ENCODE measurements at regions not wholly inside any gene's neighbourhood (a gene's known extent, or its start where the extent isn't known, plus 50 kb on each side); places are given as distances from the start of the nearest gene placed in this dataset.
"Not testable (repeated sequence)": the region's sequence is repeated elsewhere in the genome, so short reads cannot be mapped to it uniquely, and the experiment has no call there.

DNA sequence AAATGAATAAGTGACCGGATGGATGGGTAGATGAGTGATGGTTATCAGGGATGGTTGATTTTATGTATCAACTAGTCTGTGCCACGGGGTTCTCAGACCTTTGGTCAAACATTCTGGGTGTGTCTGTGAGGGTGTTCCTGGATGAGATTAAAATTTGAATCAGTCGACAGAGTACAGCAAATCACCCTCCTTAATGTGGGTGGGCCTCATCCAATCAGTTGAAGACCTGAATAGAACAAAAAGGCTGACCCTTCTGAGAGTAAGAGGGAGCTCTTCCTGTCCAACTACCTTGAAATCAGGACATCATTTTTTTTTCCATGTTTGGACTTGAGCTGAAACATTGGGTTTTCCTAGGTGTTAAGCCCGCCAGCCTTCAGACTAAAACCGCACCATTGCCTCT is 136.4 kb upstream of the ATXN1 start:
- Histone ChIP-seq H3K79me2 (ENCODE audit: insufficient read depth, low read length) (no peaks in the 10 kb centered on the region), H3F3A (ENCODE audit: low read depth) (no peaks in the 10 kb centered on the region), H3K9ac (ENCODE audit: low read depth, low read length, poor library complexity, severe bottlenecking) (no peak overlapping the region), H3K9me2 (replicated peaks; ENCODE audit: low read depth, low read length) (no peaks in the 10 kb centered on the region), H4K20me1 (ENCODE audit: insufficient read depth, low read length, poor library complexity, severe bottlenecking) (no peaks in the 10 kb centered on the region), H2AFZ (ENCODE audit: low read length) (no peak overlapping the region), H3K9me3 (ENCODE audit: insufficient read depth, low read depth, low read length) (no peaks in the 10 kb centered on the region; the same call in 1 of the 2 replicates), H3K36me3 (ENCODE audit: insufficient read depth, low read length) (no peaks in the 10 kb centered on the region), H3K4me1 (ENCODE audit: insufficient read depth, low read length, poor library complexity, severe bottlenecking) (no peaks in the 10 kb centered on the region), H3K27me3 (ENCODE audit: insufficient read depth, low read length, poor library complexity, severe bottlenecking) (no peaks in the 10 kb centered on the region), H3K4me2 (ENCODE audit: low read depth, low read length, poor library complexity, severe bottlenecking) (no peak overlapping the region), H3K4me3 (ENCODE audit: low read length, poor library complexity, severe bottlenecking) (no peak overlapping the region)
- TF ChIP-seq, protein P1, sequence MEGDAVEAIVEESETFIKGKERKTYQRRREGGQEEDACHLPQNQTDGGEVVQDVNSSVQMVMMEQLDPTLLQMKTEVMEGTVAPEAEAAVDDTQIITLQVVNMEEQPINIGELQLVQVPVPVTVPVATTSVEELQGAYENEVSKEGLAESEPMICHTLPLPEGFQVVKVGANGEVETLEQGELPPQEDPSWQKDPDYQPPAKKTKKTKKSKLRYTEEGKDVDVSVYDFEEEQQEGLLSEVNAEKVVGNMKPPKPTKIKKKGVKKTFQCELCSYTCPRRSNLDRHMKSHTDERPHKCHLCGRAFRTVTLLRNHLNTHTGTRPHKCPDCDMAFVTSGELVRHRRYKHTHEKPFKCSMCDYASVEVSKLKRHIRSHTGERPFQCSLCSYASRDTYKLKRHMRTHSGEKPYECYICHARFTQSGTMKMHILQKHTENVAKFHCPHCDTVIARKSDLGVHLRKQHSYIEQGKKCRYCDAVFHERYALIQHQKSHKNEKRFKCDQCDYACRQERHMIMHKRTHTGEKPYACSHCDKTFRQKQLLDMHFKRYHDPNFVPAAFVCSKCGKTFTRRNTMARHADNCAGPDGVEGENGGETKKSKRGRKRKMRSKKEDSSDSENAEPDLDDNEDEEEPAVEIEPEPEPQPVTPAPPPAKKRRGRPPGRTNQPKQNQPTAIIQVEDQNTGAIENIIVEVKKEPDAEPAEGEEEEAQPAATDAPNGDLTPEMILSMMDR (conservative IDR thresholded peaks at IDR 0.05; ENCODE audit: low read length), result no peak
- no peak for TF ChIP-seq EZH2phosphoT487 (IDR thresholded peaks at IDR 0.05; ENCODE audit: borderline replicate concordance)

DNA sequence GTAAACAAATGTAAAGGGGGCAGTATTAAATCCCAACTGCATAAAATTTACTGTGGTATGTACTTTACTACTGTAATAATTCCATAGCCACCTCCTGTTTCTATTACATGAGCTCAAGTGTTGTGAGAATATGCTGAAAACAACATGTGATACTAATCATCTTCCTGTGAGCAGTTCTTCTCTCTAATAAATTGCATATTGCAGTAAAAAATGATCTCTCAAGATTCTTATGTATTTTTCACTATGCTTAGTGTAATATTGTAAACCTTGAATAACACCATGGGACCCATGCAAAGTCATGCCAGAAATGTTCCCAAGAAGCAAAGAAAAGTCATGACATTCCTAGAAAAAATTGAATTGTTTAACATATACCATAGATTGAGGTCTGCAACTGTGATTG is 133.0 kb upstream of the ATXN1 start:
- Histone ChIP-seq H3K4me3 (ENCODE audit: low read length, poor library complexity, severe bottlenecking) (no peak overlapping the region), H3F3A (ENCODE audit: low read depth) (no peaks in the 10 kb centered on the region), H3K36me3 (ENCODE audit: insufficient read depth, low read length) (no peaks in the 10 kb centered on the region), H3K9me2 (replicated peaks; ENCODE audit: low read depth, low read length) (no peaks in the 10 kb centered on the region), H3K27me3 (ENCODE audit: insufficient read depth, low read length, poor library complexity, severe bottlenecking) (no peaks in the 10 kb centered on the region), H2AFZ (ENCODE audit: low read length) (no peak overlapping the region), H3K4me2 (ENCODE audit: low read depth, low read length, poor library complexity, severe bottlenecking) (no peak overlapping the region), H3K79me2 (ENCODE audit: insufficient read depth, low read length) (no peaks in the 10 kb centered on the region), H3K9ac (ENCODE audit: low read depth, low read length, poor library complexity, severe bottlenecking) (no peak overlapping the region), H3K4me1 (ENCODE audit: insufficient read depth, low read length, poor library complexity, severe bottlenecking) (no peaks in the 10 kb centered on the region), H4K20me1 (ENCODE audit: insufficient read depth, low read length, poor library complexity, severe bottlenecking) (no peaks in the 10 kb centered on the region), H3K9me3 (ENCODE audit: insufficient read depth, low read depth, low read length) (no peaks in the 10 kb centered on the region; the same call in 1 of the 2 replicates)
- TF ChIP-seq EZH2phosphoT487 (IDR thresholded peaks at IDR 0.05; ENCODE audit: borderline replicate concordance), result no peak
- TF ChIP-seq, protein P1 (conservative IDR thresholded peaks at IDR 0.05; ENCODE audit: low read length), result no peak

DNA sequence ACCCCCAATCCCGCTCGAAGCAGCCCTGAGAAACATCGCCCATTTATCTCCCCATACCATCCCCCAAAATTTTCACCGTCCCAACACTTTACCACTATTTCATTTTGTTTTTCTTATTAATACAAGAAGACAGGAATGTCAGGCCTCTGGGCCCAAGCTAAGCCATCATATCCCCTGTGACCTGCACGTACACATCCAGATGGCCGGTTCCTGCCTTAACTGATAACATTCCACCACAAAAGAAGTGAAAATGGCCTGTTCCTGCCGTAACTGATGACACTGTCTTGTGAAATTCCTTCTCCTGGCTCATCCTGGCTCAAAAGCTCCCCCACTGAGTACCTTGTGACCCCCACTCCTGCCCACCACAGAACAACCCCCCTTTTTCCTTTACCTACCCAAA is 129.8 kb upstream of the ATXN1 start:
- not testable (repeated sequence) for H3K9me3 ChIP-seq (ENCODE audit: insufficient read depth, low read depth, low read length); H3K4me1 ChIP-seq (ENCODE audit: insufficient read depth, low read length, poor library complexity, severe bottlenecking); H3K27me3 ChIP-seq (ENCODE audit: insufficient read depth, low read length, poor library complexity, severe bottlenecking); H3K79me2 ChIP-seq (ENCODE audit: insufficient read depth, low read length); H3K36me3 ChIP-seq (ENCODE audit: insufficient read depth, low read length); H3K4me2 ChIP-seq (ENCODE audit: low read depth, low read length, poor library complexity, severe bottlenecking); H3K9ac ChIP-seq (ENCODE audit: low read depth, low read length, poor library complexity, severe bottlenecking); H3K4me3 ChIP-seq (ENCODE audit: low read length, poor library complexity, severe bottlenecking); H3K9me2 ChIP-seq (replicated peaks; ENCODE audit: low read depth, low read length); H2AFZ ChIP-seq (ENCODE audit: low read length); H4K20me1 ChIP-seq (ENCODE audit: insufficient read depth, low read length, poor library complexity, severe bottlenecking); H3F3A ChIP-seq (ENCODE audit: low read depth)

- H3K4me2 ChIP-seq (ENCODE audit: low read depth, low read length, poor library complexity, severe bottlenecking), result no peak overlapping the region
- H4K20me1 ChIP-seq (ENCODE audit: insufficient read depth, low read length, poor library complexity, severe bottlenecking), result no peaks in the 10 kb centered on the region
- H3F3A ChIP-seq (ENCODE audit: low read depth), result no peaks in the 10 kb centered on the region
- H3K79me2 ChIP-seq (ENCODE audit: insufficient read depth, low read length), result no peaks in the 10 kb centered on the region
- H3K9me2 ChIP-seq (replicated peaks; ENCODE audit: low read depth, low read length), result no peaks in the 10 kb centered on the region
- H3K9me3 ChIP-seq (ENCODE audit: insufficient read depth, low read depth, low read length), result no peaks in the 10 kb centered on the region
- H3K4me1 ChIP-seq (ENCODE audit: insufficient read depth, low read length, poor library complexity, severe bottlenecking), result peaks cover 6% of the 10 kb centered on the region
- no peaks in the 10 kb centered on the region for H3K27me3 ChIP-seq (ENCODE audit: insufficient read depth, low read length, poor library complexity, severe bottlenecking)
- no peak overlapping the region for H3K9ac ChIP-seq (ENCODE audit: low read depth, low read length, poor library complexity, severe bottlenecking)
- TF ChIP-seq, protein P1 (conservative IDR thresholded peaks at IDR 0.05; ENCODE audit: low read length), result no peak
- TF ChIP-seq EZH2phosphoT487 (IDR thresholded peaks at IDR 0.05; ENCODE audit: borderline replicate concordance), result no peak
- no peak overlapping the region for H3K4me3 ChIP-seq (ENCODE audit: low read length, poor library complexity, severe bottlenecking)
- no peak overlapping the region for H2AFZ ChIP-seq (ENCODE audit: low read length)
- H3K36me3 ChIP-seq (ENCODE audit: insufficient read depth, low read length), result no peaks in the 10 kb centered on the region
Observed at GRCh38 chr6:16885411-16886160, 124.3 kb upstream of the ATXN1 start.
